ENCODE measurements at regions not wholly inside any gene's neighbourhood (a gene's known extent, or its start where the extent isn't known, plus 50 kb on each side); places are given as distances from the start of the nearest gene placed in this dataset.

- TF ChIP-seq CTCF (IDR thresholded peaks at IDR 0.05) (no peak), POLR2A (IDR thresholded peaks at IDR 0.05) (no peak)
These were observed 470.8 kb downstream of the PCDH20 start for GRCh38 chr13:60944863-60945262.
